Inflammatory macrophage treated with lipopolysaccharide for 4 hours (primary cell): ENCODE measurements at regions not wholly inside any gene's neighbourhood (a gene's known extent, or its start where the extent isn't known, plus 50 kb on each side); places are given as distances from the start of the nearest gene placed in this dataset.

ENCODE experiments used
- DNase-seq: peaks from one replicate; pipeline ENCODE4 v3.0.0-alpha.2; 2020

GRCh38 chr19:31610018-31610417, 260.8 kb upstream of the TSHZ3 start:
- DNase-seq: no peak

GRCh38 chr19:31611046-31611877, 262.0 kb upstream of the TSHZ3 start:
- DNase-seq: no peak

GRCh38 chr19:31612873-31613272, 263.6 kb upstream of the TSHZ3 start:
- DNase-seq: no peak

GRCh38 chr19:31613683-31614219, 264.5 kb upstream of the TSHZ3 start:
- no peak for DNase-seq

DNA sequence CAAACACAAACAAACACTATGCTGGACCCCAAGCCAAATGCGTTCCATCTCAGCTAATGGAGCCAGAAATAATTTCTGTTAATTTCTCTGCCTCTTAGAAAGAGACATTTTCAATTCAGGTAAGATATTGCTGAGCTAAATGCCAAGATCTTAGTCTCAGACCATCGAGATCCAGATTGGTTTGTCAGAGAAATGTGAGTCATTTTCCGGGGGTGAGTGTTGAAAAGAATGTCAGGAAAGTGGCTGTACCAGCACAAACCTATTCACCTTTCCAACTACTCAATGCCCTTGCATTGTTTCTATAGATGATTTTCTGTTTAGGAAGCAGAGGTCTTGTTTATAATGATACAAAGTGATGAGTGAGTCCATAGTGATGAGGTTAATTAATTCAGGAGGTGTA, 266.8 kb upstream of the TSHZ3 start:
- no peak for DNase-seq

DNA sequence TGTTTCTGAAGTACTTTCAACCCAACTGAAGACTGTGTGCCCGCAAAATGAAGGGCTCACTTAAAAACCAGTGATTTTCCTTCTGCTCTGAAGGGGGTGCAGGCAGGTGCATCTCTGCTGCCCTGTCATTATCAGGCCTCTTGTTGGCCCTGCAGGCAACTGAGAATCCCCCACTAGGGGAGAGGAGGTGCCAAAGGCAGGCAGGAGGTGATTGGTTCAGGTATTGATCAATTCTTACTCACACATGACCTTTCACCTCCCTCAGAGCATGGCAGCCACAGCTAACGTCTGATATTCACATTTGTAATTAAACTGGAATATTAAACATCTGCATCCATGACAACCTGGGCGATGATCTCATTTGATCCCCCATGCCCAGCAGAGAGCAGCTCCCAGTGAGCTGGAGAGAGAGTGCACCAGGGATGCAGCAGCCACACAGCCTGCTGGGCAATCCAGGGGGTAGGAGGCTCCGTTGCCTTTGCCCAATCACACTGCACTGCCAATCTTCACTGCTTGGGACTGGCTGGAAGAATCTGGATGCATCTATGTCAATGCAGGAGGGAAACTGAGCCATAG, 267.9 kb upstream of the TSHZ3 start:
- no peak for DNase-seq

DNA sequence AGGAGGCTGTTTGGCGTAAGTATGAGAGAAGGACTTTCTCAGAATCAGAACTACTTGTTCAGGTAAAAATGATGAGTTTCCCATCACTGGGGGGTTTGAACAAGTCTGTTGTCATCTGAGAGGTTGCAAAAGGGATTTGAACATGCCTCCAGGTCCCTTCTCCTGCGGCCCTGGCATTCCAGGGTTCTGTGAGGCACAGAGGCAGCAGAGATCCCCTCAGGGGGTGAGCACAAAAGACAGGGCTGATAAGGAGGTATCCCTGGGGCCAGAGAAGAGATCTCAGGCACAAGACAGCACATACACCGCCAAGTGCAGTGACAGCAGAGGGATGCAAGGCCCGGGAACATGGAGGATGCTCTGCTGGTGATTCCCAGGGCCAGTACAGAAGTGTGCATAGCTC, 275.8 kb upstream of the TSHZ3 start:
- DNase-seq: no peak

DNA sequence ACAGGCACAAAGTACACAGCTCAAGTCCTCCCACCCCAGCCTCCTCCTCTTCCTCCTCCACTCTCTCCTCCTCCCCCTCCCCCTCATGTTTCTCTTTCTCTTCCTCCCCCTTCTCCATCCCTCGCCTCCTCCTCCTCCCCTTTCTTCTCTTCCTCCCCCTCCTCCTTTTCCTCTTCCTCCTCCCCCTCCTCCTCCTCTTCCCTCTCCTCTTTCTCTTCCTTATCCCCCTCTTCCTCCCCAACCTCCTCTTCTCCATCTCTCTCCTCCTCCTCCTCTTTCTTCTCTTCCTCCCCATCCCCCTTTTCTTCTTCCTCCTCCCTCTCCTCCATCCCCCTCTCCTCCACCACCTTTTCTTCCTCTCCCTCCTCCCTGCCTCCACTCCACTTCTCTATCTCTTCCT, 276.3 kb upstream of the TSHZ3 start:
- DNase-seq: no peak

DNA sequence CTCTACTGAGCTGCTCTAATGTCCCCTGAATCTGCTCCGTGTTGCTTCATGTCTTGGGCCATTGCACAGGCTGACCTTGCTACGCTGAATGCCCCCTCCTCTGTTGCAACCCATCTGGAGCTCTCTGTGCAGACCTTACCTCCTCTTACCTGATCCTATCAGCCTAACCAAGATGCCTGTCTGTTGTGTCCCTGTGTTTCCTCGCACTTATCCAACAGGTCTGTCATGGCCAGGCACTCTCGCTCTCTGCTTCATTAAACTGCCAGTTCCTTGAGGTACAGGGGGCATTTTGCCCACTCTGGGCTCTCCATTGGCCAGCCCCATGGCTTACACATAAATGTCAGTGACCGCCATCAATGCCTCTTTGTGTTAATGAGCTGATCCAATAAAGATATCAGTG, 277.7 kb upstream of the TSHZ3 start:
- DNase-seq: no peak

GRCh38 chr19:31627620-31628365, 278.6 kb upstream of the TSHZ3 start:
- no peak for DNase-seq

DNA sequence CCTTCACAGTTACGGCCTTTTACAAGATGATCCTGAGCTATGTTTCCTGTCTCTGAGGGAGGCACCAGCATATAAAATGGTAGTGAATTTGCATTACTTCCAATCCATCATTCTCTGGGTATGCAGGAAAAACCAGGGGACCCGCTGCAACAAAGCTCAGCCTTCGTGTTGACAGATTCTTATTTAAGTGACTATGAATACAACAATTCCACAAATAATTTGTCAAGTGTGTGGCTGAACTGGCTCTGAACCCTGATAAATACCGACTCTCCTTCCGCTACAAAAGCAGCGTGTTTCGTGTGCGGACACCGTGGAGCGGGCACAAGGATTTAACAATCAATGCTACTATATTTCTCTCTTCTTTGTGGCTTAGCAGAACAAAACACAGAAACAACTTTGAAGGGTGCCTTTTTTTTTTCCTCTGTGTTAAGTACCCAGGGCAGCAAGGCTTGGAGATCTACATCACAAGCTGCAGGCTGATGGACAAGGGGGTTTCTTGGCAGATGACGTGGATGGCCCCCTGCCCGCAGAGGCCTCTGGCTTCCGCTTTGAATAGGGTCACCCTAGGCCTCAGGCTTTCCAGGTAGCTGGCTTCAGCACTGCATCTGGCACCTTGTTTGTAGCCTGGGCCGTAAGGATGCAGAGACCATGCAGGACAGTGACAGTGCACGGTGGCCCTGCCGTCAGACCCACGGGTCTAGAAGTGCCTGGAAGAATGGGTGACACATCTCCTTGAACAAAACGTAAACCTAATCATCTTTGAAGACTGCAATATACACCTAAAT, 280.5 kb upstream of the TSHZ3 start:
- no peak for DNase-seq

DNA sequence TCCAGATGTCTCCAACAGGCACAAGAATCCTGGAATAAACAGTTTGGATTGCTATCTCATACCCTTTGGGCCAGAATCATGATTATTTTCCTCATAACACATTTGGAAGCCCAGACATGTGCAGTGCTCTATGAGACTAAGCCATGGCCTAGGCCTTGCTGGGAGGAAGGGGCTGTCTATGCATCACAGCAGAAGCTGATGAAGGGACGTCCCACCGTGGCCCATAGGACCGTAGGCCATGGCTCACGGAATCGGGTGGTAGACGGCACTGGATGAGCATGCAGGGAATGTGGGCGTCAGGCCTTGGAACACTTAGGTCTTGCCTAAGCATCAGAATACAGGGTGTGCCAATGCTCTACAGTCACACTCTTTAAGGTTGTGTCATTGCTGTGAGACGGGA, 283.8 kb upstream of the TSHZ3 start:
- no peak for DNase-seq

- DNase-seq: no peak
Observed at GRCh38 chr19:31639306-31639705, 290.1 kb upstream of the TSHZ3 start.

DNA sequence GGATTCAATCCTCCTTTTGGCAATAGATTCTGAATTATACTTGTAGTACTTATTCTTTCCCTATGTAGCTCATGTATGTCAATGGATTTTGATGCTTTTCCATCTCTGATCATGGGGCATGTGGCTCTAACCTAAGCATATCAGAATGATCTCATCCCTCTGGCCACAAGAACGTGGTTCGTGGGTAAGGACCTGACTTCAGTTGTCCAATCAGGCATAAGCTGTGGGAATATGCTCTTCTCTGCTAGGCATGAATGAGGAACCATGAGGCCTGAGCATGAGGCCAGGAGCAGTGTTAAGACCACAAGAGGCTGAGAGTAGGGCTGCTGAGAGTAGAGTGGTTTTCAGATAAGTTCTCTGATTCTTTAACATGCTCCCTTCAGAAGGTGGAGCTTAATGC, 292.4 kb upstream of the TSHZ3 start:
- no peak for DNase-seq

- no peak for DNase-seq
Observed at GRCh38 chr19:31648347-31648746, 299.1 kb upstream of the TSHZ3 start.

- DNase-seq: no peak
Observed at GRCh38 chr19:31656507-31656906, 307.3 kb upstream of the TSHZ3 start.

- DNase-seq: no peak
Observed at GRCh38 chr19:31658993-31659896, 310.0 kb upstream of the TSHZ3 start.

- no peak for DNase-seq
Observed at GRCh38 chr19:31659897-31660210, 310.6 kb upstream of the TSHZ3 start.

DNA sequence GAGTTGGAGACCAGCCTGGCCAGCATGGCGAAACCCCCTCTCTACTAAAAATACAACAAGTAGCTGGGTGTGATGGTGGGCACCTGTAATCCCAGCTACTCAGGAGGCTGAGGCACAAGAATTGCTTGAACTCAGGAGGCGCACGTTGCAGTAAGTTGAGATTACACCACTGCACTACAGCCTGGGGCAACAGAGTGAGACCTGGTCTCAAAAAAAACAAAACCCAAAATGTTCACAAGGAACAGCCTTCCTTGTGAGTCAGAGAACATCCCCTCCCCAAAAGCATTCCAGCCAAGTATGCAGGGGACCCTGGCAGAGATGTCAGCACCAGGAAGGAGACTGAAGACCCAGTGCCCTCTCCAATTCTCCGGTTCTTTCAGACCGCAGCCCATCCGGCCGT, 314.9 kb upstream of the TSHZ3 start:
- DNase-seq: no peak

- no peak for DNase-seq
Observed at GRCh38 chr19:31664997-31665396, 315.8 kb upstream of the TSHZ3 start.

DNA sequence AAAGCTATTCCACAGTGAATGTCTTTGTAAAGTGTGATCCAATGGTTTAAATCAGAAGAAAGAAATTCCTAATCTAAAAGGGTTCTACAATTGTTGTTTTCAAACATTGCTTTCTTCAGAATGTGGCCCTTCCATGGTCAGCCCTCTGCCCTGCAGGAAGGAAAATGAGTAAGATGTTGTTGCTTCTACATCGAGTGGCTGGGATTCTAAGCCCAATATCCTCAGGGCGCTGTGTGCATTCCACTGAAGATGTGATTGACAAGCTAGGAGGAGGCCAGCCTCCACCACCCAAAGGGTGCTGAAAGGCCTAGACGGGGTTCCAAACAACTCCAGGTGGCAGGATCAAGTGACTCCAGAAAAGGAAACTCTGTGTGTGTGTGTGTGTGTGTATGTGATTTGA, 316.9 kb upstream of the TSHZ3 start:
- DNase-seq: no peak

GRCh38 chr19:31667106-31667505, 317.9 kb upstream of the TSHZ3 start:
- DNase-seq: no peak
